TTC549 (cell line): ENCODE measurements at regions not wholly inside any gene's neighbourhood (a gene's known extent, or its start where the extent isn't known, plus 50 kb on each side); places are given as distances from the start of the nearest gene placed in this dataset.
"Not testable (repeated sequence)": the region's sequence is repeated elsewhere in the genome, so short reads cannot be mapped to it uniquely, and the experiment has no call there.

Experiments used
- FAIRE-seq: peaks from 2 replicates; lab custom pipeline; 2012; peaks lifted over from hg19 to GRCh38; lab: Jason Lieb, UNC

DNA sequence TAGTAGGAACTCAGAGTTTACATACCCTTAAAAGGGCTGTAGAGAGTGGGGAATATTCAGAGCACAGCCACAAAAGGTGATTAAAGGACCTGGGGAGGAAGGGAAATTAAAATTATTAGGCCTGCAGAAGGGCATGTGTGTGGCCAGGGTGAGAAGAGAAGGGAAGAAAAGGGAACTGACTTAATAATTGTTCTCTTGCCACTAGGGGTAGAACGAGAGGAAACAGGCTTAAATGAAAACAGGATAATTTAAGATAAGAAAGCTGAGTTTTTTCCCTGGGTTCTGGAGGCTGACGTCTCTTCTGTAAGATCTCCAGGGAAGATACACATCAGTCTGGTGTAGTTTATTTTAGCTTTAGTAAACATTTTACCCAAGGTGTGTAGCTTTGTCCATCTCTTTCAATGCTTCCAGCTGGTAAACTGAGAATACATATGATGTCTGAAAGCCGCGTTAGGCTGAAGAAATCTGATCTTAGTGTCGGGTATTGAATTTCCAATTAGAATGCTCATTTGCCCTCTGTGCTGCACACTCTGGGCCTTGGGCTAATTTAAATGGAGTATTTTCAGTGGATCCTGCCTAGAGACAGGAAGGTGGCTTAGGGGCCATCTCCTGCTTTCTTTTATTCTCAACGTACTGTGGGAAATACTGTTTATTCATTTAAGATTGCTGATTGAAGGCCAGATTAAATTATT is 416.8 kb downstream of the TMEM38B start:
- FAIRE-seq = no peak

DNA sequence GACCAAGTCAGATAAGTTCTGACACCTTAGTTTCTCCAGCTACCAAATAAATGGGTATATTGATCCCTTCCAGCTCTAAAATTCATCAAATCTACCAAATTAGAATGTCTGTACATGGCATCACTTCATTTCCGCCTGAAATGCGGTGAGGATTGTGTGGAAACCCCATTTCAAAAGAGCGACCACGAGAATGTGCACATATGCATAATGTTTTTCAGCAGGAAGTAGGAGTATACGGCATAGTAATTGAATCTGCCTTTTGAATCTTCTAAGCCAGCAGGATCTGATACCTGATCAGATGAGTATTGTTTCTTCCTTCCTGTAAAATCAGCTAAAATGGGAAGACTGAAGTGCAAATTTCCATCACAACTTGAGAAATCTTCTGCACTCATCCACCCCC is 418.6 kb downstream of the TMEM38B start:
- no peak for FAIRE-seq

DNA sequence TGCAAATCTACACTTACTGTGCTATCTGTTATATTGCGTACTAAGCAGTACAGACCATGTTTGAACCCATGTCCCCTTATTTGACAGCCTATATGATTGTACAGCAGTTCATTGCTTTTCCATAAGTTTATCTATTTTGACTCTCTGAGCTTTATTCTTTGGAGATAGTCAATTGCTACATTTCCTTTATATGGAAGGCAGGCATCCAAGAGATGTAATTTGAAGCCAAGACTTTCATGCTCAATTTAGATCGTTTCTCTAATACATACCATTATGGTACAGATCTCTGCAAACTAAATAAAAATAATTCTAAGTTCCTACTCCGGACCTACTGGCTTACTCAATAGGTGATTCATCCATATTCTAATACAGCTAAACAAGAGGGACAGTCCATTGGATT is 424.8 kb downstream of the TMEM38B start:
- FAIRE-seq = no peak

DNA sequence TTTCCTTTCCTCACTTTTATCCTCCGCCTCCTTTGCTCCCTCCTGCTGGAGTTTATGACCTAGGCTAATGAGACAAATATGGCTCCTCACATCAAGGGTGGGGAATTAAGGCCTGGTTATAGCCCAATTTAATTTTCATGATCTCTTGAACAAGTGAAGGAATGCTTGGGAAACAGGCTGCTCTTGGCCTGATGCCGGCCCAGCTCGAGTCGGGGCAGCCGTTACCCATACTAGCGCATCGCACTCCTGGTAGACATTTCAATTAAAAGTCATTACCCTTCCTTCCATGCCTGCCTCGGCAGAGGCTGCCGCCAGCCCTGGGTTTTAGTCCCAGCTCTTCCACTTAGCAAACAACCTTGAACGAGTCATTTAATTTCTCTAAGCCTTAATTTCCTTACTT is 425.7 kb downstream of the TMEM38B start:
- FAIRE-seq = no peak

DNA sequence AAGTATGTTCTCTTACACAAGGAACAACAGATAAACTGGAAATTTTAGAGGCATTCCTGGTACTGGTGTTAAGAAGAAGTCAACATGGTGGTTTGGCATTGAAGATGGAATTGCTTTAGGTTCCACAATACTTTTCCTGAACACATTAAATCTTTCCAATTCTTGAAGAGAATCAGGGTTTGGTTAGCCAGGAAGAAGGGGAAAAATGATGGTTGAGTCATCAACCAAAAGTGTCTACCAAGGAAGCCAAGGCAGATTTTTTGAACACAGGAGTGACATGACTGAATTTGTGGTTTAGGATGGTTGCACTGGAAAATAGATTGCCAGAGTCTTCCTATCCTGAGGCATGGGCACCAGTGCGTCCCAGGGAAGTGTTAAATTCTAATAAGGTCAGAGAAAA is 433.4 kb downstream of the TMEM38B start:
- FAIRE-seq = no peak

DNA sequence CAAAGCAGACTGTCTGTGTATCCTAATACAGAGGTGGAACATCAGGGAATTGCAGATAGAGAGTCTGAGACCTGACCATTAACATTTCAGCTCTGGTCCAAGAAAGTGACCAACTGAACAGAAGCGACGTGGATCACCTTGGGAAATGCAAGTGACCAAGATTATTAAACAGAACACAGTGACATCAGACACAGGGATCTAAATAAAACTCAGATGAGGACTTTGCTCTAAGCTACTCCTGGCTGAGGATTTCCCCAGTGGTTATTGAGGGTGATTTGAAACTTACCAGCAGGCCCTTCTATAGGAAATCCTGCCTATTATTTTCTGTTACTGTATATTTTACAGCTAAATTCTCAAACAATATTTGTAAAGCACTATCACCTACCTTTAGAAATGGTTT is 436.0 kb downstream of the TMEM38B start:
- FAIRE-seq = no peak

DNA sequence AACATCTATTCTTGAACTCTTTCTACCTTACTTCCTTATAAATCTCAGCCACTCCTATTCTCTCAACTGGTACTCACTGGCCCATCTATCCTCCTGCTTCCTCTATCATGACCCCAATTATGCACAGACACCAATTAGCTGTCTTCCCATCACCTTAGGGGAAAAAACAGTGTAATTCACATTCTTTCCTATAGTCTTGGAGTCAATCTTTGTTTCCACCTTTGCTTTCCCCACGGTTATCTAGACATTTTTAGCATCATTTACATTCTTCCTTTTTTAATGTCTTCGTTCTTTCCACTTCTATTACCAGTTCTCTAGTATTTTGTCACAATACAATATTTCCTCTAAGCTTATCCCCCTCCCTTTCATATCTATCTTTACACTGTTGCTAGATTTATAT is 449.4 kb downstream of the TMEM38B start:
- FAIRE-seq = no peak

DNA sequence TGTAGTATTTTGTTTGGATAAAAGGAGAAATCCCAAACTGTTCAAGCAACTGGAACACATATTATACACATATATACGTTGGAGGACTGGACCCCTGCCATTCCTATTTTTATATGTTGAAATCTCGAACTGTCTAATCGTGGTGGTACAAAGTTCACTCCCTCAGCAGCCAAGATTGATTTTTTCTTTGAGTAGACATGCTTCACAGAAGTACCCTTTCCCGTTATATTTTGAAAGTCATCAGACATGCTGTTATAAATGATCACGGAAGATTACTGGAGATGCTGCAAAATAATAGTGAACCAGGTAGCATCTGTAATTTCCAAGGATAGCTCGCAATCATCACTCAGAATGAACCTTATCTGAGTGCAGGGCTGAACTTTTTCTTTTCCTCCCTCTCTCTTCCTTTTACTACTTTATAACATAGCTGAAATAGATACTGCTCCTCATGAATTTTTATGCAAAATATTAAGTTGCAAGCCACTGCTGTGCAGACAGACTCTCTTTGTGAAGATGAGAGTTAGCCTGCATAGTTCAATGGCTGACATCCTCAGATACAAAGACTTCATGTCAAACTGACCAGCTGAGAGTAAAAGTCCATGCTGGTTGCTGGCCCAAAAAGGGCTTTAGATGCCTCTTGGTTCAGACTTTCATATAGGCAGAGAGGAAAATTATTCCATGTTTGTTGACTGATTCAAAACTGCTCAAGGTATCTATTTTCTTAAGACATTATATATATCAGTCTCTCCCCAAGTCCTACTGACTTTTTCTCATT is 451.9 kb downstream of the TMEM38B start:
- FAIRE-seq = no peak

DNA sequence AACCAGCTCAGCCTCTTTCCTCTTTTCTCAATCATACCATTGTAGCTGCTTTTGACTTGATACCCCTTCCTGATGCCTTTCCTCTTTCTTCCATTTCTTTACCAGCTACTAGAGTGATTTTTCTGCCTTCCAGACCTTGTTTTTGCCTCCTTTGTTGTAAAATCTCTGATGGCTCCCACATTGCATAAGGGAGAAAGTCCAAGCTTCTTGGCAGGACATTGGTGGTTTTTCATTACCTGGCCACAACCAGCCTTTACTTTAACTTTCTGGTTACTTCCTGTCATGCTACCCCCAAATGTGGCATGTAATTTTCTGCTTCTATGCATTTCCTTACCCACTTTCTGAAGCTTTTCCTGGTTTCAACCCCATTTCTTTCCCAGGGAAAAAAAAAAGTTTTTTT is 452.5 kb downstream of the TMEM38B start:
- no peak for FAIRE-seq

DNA sequence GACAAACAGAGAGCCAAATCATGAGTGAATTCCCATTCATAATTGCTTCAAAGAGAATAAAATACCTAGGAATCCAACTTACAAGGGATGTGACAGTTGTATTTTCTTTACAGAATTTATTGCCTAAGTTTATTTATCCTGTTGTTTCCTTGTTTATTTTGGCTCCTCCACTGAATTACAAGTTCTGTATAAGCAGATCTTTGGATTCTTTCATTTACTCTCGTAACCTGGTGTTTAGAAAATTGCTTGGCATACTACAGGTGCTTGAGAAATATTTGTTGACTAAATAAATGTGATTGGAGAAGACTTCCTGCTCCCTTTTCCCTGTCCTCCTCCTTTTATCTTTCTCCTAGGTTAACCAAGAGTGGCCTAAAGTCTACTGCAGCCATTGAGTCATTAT is 455.6 kb downstream of the TMEM38B start:
- no peak for FAIRE-seq

DNA sequence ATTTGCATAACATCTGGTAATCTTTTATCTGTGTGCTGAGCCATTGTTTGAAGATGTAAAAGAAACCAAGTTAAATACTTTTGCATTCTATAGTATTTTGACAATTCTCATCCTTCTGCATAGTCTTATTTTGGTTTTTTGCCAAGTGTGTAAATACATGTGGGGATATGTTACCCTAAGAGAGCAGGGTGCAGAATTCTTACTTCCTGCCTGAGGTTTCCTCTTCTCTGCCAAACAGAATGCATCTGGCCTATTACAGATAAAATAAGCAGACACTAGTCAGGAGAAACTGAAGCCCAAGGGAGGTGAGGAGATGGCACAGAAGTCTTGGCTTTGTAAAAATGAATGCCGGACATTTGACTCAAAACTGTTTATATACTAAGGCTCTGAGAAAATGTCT is 462.1 kb downstream of the TMEM38B start:
- FAIRE-seq = no peak

DNA sequence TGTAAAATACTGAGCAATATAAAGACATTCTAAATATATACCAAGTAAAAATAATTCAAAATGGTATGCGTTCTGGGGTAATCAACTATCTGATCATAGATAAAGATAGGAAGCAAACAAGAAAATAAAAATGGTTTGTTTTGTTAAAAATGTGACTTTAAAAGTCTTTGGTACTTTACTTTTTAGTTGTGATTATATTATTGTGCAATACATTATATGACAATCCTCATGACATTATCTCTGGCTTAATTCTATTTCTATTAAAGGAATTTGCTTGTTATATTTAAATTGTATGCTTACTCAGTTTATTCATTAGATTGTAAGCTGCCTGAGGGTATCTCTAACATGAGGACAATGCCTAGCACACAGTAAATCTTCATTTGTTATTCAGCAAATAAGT is 477.9 kb downstream of the TMEM38B start:
- no peak for FAIRE-seq

DNA sequence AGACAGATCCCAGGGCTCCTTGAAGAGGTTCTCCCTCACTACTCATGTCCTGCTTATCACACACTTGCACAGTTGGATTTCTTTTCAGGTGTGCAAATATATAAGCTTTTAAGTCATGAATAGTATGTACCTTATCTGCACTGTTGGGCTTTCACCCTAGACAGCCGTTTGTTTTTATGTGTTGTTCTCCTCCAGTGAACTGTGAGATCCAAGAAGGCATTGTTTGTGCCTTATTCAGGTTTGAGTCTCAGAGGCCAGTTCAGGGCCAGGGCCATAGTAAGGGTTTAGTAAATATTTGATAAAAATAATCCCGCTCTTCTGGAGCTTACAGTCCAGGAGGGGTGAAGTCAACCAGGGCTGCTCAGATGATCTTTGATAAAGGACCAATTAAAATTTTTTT is 480.0 kb downstream of the TMEM38B start:
- no peak for FAIRE-seq

DNA sequence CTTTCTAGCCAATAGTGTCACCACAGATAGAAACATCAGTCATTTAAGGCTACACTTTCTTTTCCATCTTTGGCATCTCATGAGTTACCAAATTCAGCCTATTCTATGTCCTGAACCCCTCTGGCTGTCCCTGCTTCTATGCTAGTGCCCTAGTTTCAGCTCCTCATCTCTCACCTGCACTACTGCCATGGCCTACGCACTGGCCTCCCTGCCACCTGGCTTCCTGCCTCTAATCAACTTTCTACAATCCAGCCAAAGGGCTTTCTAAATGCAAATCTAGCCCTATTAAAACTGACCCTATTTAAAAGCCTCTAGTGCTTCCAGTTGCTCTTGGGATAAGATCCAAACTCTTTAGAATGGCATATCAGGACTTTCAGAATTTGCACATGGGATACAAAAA is 482.9 kb downstream of the TMEM38B start:
- FAIRE-seq = no peak

DNA sequence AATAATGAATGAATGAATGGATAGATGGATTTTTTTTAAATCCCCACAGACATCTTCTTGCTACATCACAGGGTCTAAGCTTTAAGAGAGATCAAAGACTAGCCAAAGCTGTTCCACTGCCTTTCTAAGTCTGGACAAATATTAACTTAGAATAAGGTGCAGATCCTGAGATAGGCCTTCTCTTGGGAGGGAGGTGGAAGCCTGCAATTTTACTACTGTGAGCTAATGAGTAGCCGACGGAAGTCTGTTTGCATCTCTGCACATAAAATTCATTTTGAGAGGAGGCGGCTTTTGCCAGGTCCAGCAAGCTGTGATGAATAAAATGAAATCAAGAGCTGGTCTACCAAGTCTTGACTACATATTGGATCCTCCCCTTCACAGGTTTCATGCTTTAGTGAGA is 484.9 kb downstream of the TMEM38B start:
- FAIRE-seq = no peak

DNA sequence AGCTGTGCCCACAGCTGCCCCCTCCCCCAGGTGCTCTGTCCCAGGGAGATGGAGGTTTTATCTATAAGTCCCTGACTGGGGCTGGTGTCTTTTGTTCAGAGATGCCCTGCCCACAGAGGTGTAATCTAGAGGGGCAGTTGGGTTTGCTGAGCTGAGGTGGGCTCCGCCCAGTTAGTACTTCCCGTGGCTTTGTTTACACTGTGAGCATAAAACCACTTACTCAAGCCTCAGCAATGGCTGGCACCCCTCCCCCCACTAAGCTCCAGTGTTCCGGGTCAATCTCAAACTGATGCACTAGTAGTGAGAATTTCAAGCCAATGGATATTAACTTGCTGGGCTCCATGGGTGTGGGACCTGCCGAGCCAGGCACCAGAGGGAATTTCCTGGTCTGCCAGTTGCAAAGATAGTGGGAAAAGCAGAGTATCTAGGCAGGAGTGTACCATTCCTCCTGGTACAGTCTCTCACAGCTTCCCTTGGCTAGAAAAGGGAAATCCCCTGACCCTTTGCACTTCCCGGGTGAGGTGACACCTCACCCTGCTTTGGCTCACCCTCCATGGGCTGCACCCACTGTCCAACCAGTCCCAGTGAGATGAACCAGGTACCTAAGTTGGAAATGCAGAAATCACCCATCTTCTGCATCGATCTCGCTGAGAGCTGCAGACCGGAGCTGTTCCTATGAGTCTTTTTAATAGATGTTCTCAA is 509.6 kb downstream of the TMEM38B start:
- not testable (repeated sequence) for FAIRE-seq

DNA sequence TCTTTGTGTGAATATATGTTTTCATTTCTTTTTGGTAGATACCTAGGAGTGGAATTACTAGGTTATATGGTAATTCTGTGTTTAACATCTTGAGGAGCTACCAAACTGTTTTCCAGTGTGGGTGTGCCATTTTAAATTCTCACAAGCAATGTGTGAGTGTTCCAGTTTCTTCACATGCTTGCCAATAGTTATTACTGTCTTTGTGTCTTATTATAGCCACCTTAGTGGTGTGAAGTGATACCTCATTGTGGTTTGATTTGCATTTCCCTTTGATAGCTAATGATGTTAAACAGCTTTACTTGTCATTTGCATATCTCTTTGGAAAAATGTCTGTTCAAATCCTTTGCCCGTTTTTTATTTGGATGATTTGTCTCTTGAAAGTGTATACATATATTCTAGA is 513.0 kb downstream of the TMEM38B start:
- FAIRE-seq = no peak

DNA sequence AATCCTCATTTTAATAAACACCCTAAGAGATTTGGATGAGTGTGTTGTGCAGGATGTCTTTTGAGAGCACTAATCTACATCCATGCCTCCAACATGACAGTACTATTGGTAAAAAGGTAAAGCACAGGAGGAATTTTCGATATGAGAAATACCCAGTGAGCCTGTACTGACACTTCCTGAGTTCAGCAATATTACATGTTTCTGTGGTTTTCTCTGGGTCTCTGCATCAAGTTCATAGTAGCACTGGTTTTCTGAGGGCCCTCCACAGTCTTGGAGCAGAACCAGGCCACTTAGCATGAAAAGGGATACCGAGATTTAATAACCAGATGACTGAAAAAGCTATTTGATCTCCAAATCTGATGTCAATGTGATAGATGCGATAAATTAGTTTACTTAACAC is 524.1 kb downstream of the TMEM38B start:
- FAIRE-seq = no peak

DNA sequence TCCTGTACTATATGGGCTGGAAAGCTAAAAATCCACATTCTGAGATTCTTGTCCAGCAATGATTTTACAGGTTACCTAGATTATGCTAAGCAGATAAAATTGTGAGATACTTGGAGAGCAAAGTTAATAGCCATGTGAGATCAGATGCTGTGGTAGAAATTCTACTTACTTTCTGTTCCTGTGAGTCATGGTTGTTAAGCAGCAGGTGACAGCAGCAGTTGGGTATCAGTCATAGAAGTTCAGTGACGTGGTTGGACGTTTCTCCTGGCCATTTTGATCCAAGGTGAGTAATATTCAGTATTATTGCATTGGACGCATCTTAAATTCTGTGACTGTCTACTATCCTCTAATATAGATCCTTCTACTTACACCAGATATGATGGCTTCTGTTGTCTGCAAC is 524.5 kb downstream of the TMEM38B start:
- no peak for FAIRE-seq

DNA sequence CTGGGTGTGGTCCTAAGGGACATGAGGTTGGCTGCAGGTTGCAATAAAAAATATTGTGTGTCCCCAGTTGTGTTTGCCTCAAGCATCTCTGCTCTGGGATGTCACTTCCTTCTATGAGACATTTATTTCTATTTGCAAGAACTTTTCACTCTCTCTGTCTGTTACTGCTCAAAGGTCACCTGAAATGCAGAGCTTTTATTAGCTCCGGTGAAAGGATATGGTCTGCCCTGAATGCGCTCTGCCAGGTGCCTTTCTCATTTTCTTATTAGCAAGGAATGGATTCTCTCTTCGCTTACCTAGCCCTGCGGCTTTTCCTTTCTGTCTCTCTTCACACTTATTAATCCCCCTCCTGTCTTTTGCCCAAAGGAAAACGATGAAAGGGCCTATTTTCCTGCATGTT is 526.1 kb downstream of the TMEM38B start:
- FAIRE-seq = no peak

DNA sequence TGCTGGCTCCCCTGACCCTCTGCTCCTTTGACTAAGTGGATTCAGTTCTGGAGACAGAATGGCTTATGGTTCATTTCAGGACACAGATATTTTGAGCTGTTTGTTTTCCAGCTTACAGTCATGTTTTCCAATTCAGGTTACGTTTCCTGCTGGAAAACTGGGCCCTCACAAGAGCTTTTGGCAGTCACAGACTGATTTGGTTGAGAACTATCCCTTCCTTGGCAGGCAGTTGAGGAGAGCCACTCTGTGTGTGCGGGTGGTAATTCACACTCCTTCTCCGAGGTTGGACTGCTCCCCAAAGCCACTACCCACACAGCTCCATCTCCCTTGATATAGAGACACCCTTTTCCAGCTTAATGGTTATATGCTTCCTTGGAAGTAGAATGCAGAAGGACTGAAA is 534.5 kb downstream of the TMEM38B start:
- no peak for FAIRE-seq

DNA sequence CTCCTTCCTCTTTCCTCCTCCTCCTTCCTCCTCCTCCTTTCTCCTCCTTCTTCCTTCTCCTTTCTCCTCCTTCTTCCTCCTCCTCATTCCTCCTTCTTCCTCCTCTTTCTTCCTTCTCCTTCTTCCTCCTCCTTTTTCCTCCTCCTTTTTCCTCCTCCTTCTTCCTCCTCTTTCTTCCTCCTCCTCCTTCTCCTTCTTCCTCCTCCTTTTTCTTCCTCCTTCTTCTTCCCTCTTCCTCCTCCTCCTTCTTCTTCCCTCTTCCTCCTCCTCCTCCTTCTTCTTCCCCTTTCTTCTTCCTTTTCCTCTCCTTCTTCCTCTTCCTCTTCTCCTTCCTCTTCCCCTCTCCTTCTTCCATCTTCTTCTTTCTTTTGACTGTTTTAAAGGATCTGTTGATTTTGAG is 538.8 kb downstream of the TMEM38B start:
- FAIRE-seq = no peak

DNA sequence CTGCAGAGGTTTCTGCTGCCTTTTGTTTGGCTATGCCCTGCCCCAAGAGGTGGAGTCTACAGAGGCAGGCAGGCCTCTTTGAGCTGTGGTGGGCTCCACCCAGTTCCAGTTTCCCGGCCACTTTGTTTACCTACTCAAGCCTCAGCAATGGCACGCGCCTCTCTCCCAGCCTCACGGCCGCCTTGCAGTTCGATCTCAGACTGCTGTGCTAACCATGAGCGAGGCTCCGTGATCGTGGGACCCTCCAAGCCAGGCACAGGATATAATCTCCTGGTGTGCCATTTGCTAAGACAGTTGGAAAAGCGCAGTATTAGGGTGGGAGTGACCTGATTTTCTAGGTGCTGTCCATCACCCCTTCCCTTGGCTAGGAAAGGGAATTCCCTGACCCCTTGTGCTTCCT is 566.6 kb downstream of the TMEM38B start:
- not testable (repeated sequence) for FAIRE-seq

DNA sequence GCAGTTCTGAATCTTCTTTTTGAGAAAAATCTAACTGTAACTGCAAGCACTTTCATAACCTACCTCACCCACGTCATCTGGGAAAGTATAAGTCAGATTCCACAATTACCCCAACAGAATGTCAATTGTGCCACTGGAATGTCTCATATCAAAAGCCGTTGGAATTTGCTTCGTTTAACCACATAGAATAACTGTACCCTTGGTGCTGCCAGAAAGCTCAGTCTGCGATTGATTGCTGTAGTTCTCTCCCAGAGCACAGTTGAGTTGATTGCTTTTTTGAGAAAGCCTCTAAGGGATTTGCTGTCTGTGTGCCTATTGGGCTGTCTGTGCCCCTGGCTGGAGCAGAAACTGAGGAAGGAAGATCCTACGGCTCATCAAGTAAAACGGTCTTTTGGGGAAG is 583.6 kb downstream of the TMEM38B start:
- FAIRE-seq = no peak
